Parathyroid adenoma (tissue), 2 donors: ENCODE measurements at regions not wholly inside any gene's neighbourhood (a gene's known extent, or its start where the extent isn't known, plus 50 kb on each side); places are given as distances from the start of the nearest gene placed in this dataset.

Experiments
- H2AFZ ChIP-seq: fragments of 300-600 bp; sonication (generic); one replicate; pipeline ENCODE4 v1.7.0; 2017; ENCODE audit warnings: antibody characterized with exemption, mild to moderate bottlenecking
- H3K27ac ChIP-seq: fragments of 300-600 bp; sonication (generic); one replicate; pipeline ENCODE4 v1.7.0; 2017
- H3K27me3 ChIP-seq: fragments of 300-600 bp; sonication (generic); one replicate; pipeline ENCODE4 v1.7.0; 2017; ENCODE audit warnings: low read length; ENCODE audit not compliant: control insufficient read depth, insufficient read depth
- H3K36me3 ChIP-seq: fragments of 300-600 bp; sonication (generic); one replicate; pipeline ENCODE4 v1.7.0; 2017; ENCODE audit warnings: low read length; ENCODE audit not compliant: control insufficient read depth, insufficient read depth
- H3K4me1 ChIP-seq: fragments of 300-600 bp; sonication (generic); one replicate; pipeline ENCODE4 v1.7.0; 2017; ENCODE audit warnings: control low read depth
- H3K4me2 ChIP-seq: fragments of 300-600 bp; sonication (generic); one replicate; pipeline ENCODE4 v1.7.0; 2017; ENCODE audit warnings: low read length
- H3K4me3 ChIP-seq: fragments of 300-600 bp; sonication (generic); one replicate; pipeline ENCODE4 v1.7.0; 2017; ENCODE audit warnings: low read depth, low read length
- H3K79me2 ChIP-seq: fragments of 300-600 bp; sonication (generic); one replicate; pipeline ENCODE4 v1.7.0; 2017; ENCODE audit warnings: control low read depth
- H3K9ac ChIP-seq: fragments of 300-600 bp; sonication (generic); one replicate; pipeline ENCODE4 v1.7.0; 2017; ENCODE audit warnings: mild to moderate bottlenecking
- H3K9me3 ChIP-seq: fragments of 300-600 bp; sonication (generic); one replicate; pipeline ENCODE4 v1.7.0; 2017; ENCODE audit warnings: low read length; ENCODE audit not compliant: control insufficient read depth
- CTCF ChIP-seq: fragments of 300-600 bp; sonication (generic); IDR thresholded peaks from one replicate; pipeline ENCODE4 v1.7.0; 2017; ENCODE audit warnings: antibody characterized with exemption, mild to moderate bottlenecking
- donor health status: primary hyperparathyroidism.

GRCh38 chr5:68950125-68950524, 143.7 kb upstream of the SLC30A5 start:
- Histone ChIP-seq H3K4me3 (no peak overlapping the region), H3K9me3 (no peaks in the 10 kb centered on the region), H3K27ac (peak overlapping the region; percentile 80), H2AFZ (peak overlapping the region; percentile 71), H3K4me1 (peaks cover 34% of the 10 kb centered on the region), H3K9ac (no peak overlapping the region), H3K36me3 (no peaks in the 10 kb centered on the region), H3K4me2 (peak overlapping the region; percentile 34), H3K79me2 (no peaks in the 10 kb centered on the region), H3K27me3 (no peaks in the 10 kb centered on the region)
- no peak for TF ChIP-seq CTCF

GRCh38 chr5:68950930-68951329, 142.9 kb upstream of the SLC30A5 start:
- H3K4me3 ChIP-seq: no peak overlapping the region
- no peaks in the 10 kb centered on the region for H3K36me3 ChIP-seq
- no peak overlapping the region for H3K4me2 ChIP-seq
- H3K79me2 ChIP-seq: no peaks in the 10 kb centered on the region
- peaks cover 34% of the 10 kb centered on the region for H3K4me1 ChIP-seq
- no peaks in the 10 kb centered on the region for H3K27me3 ChIP-seq
- no peaks in the 10 kb centered on the region for H3K9me3 ChIP-seq
- H2AFZ ChIP-seq: peak overlapping the region; percentile 71
- peak overlapping the region; percentile 80 for H3K27ac ChIP-seq
- no peak for TF ChIP-seq CTCF
- no peak overlapping the region for H3K9ac ChIP-seq

GRCh38 chr5:68953231-68953874, 140.5 kb upstream of the SLC30A5 start:
- peaks cover 41% of the 10 kb centered on the region for H3K4me1 ChIP-seq
- H2AFZ ChIP-seq: peak overlapping the region; percentile 47
- no peak overlapping the region for H3K27ac ChIP-seq
- no peak overlapping the region for H3K9ac ChIP-seq
- no peak for TF ChIP-seq CTCF
- no peaks in the 10 kb centered on the region for H3K36me3 ChIP-seq
- no peaks in the 10 kb centered on the region for H3K27me3 ChIP-seq
- H3K79me2 ChIP-seq: no peaks in the 10 kb centered on the region
- H3K4me2 ChIP-seq: no peak overlapping the region
- H3K9me3 ChIP-seq: no peaks in the 10 kb centered on the region
- H3K4me3 ChIP-seq: no peak overlapping the region

- Histone ChIP-seq H3K9me3 (no peaks in the 10 kb centered on the region), H3K4me3 (no peak overlapping the region), H3K4me1 (peaks cover 41% of the 10 kb centered on the region), H2AFZ (peak overlapping the region; percentile 47), H3K4me2 (no peak overlapping the region), H3K27ac (peak overlapping the region; percentile 30), H3K9ac (no peak overlapping the region), H3K36me3 (no peaks in the 10 kb centered on the region), H3K27me3 (no peaks in the 10 kb centered on the region), H3K79me2 (no peaks in the 10 kb centered on the region)
- no peak for TF ChIP-seq CTCF
Observed at GRCh38 chr5:68953875-68954617, 139.8 kb upstream of the SLC30A5 start.

GRCh38 chr5:68954618-68954910, 139.2 kb upstream of the SLC30A5 start:
- no peak overlapping the region for H3K4me3 ChIP-seq

More at GRCh38 chr5:68954618-68954910, 139.2 kb upstream of the SLC30A5 start:
- Histone ChIP-seq H3K27me3 (no peaks in the 10 kb centered on the region), H3K9ac (no peak overlapping the region), H3K4me2 (no peak overlapping the region), H3K79me2 (no peaks in the 10 kb centered on the region), H3K36me3 (no peaks in the 10 kb centered on the region), H3K27ac (peak overlapping the region; percentile 30), H3K4me1 (peaks cover 36% of the 10 kb centered on the region), H3K9me3 (no peaks in the 10 kb centered on the region), H2AFZ (peak overlapping the region; percentile 47)
- no peak for TF ChIP-seq CTCF
